Activated CD4-positive, alpha-beta T cell treated with anti-CD3 and anti-CD28 coated beads, Interleukin-2, amount 50 U/mL, for 16 hours (primary cell): ENCODE measurements at regions not wholly inside any gene's neighbourhood (a gene's known extent, or its start where the extent isn't known, plus 50 kb on each side); places are given as distances from the start of the nearest gene placed in this dataset.
A peak's percentile ranks its signal among the peaks of the same experiment; 100 is the strongest.

Experiments used
- DNase-seq: peaks from one replicate; pipeline ENCODE4 v3.0.0-alpha.2; 2020

DNA sequence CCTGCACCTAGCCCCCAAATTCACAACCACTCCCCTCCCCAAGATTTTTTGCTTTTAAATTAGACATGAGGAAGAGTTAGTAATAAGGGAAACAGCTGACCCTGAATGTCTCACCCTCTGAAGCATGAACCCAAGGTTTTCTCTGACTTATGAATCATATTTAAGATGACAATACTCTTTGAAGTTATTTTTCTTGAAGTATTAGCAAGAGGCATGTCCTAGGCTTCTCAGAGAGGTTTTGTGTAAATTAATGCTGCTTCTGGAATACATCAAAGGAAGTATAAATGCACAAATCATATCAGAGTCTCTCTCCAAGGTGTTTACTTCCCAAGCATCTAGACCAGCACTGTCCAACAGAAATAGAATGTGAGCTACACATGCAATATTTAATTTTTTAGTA, 408.1 kb upstream of the MARCKS start:
- DNase-seq, result no peak

DNA sequence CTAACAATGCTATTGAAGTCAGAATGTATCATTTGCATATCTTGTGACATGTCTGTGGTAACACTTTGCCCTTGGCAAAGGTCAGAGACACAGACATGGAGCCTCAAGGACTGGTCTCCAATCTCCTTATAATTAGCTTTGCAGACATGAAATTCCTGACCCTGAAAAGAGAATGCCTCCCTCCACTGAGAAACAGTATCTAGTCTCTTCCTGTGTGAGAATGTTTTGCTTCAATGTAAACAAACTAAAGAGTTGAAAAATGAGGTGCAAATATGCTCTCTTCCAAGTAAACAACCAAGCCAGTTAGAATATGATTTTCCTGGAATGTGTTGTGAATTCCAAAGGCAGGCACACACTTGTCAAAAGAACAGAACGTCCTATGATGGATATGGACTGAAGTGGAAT, 407.1 kb upstream of the MARCKS start:
- DNase-seq, result no peak

DNA sequence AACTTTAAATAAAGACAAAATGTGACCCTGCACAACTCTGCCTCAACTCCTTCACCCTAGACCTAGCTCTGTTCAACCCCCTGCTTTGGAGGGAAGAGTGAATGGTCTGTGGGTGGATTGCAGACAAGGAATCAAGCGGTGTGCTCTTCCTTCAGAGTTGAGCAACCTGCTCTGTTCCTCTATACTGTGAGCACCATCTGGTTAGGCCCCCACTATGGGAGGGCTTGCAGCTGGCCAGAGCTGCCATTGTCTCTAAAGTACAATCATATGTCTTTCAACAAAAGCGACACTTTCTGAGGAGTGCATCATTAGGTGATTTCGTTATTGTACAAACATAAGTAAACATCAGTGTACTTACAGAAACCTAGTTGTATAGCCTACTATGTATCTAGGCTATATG, 406.1 kb upstream of the MARCKS start:
- no peak for DNase-seq

DNA sequence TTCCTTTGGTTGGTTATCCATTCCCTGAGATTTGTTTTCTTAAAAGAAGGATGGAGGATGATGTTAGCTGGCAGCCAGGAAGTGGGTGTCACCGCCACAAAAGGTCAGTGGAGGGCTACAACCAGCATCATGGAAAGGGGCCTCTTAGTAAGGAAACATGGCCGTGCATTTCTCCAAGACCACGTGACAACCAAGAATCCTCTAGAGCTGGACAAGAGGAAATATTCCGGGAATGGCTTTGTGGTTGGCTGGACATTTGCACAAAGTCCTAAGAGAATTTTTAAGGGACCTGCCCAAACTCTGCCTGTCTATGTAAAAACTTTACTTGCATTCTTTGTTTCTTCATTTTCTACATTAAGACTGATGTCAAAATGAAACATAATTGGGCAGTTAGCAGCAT, 399.9 kb upstream of the MARCKS start:
- no peak for DNase-seq

DNA sequence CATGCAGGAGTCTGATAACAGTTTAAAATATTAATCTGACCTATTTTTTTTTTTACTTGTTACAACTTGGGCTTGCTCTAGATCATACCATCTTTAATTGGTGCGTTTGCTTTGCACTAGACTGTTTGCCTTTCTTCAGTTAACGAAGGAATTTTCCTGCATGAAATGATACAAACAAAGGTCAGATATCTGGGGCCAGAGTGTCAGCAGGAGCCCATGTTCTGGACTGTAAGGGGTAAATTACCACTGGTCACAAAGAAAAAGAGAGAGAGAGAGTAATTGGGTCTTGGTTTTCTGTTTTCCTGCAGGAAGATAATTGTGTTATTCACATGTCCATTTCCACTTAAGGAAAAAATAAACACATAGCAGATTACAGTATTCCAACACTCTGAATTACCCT, 399.4 kb upstream of the MARCKS start:
- DNase-seq, result no peak

DNA sequence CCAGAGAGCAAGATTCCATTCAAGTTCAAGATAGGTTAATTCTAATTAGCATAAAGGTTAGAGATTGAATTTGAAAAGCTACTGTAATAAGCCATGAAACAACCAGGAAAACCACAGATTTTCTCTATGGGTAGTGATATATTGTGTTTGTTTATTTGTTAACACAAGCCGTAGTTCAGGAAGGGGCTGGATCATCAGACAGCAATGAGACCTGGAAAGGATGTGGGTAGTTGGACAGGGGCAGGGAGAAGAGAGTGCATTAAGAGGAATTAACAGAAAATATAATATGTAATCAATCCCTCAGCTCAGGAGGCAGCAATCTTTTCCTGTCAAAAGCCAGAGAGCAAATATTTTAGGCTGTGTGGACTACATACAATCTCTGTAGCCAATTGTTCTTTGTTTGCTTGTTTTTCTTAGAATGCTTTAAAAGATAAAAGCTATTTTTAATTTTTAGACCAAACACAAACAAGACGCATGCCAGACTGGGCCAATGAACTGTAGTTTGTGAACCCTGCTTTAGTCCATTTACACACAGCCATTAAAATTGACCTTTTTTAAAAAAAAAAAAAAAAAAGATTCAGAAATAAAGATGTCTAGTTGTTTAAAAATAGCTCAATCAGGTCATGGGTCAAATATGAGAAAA, 398.7 kb upstream of the MARCKS start:
- no peak for DNase-seq

DNA sequence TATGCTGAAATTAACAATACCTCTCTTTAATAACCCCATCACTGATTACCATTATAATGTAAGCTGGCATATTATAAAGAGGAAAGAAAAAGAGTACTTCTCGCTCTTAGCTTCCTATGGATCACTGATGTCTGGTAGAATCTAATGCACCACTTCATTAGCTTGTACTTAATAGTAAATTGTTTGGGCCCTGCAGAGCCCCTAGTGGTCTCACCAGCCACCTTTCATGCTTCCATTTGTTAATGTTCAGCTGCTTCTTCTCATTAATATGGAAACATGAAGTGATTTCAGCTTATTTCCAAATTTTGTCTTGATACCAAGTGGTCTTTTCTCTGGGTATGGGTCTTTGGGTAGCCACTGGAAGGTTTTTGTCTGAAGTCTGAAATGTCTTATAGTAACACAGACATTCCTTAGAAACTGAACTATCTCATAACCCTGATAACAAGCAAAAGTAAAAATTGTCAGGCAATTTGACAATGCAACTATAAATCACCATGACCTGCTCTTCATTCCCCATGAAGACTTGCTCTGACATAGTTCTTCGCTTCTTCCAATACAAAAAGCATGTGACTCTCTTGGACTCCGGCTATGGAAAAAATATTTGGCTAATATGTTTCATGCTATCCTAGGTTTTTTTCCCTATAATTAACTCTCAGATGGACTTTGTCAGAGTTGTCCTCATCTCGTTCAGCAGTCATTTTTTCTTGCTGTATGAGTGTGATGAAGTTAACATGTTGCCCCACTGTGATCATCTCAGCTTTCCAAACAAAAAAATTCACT, 395.8 kb upstream of the MARCKS start:
- DNase-seq, result no peak

DNA sequence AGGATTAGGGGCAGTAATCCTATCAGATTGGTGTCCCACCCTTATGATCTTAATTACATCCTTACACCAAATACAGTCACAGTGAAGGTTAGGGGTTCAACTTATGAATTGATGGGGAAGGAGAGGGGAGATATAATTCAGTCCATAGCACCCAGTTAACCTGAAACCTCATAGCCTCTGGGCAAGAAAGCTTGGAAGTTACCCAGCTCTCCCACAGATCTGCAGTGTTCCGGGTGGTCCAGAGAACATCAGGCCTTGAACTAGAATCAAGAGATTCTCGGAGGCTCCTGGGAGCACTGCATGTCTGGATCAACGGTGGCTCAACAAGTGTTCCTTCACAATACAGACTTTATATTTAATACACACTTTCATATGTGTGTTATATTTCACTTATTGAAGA, 392.6 kb upstream of the MARCKS start:
- no peak for DNase-seq

DNA sequence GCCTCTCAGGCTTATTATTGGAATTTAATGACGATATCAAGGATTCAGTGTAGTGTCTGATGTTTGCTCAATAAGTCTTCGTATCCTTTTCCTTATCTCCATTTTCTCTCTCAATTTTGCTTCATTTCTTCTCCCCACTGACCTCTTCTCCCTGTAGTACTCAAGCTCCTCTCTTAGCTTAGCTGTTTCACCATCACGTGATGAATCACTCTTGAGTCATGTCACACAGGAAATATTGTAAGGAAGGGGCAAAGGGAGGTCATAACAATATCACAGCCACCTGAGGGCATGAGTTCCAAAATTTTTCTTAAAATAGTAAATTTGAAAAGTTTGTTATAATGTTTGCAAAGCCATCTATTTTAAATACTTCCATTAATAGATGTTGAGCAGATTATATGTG, 392.2 kb upstream of the MARCKS start:
- DNase-seq, result peak; percentile 8

DNA sequence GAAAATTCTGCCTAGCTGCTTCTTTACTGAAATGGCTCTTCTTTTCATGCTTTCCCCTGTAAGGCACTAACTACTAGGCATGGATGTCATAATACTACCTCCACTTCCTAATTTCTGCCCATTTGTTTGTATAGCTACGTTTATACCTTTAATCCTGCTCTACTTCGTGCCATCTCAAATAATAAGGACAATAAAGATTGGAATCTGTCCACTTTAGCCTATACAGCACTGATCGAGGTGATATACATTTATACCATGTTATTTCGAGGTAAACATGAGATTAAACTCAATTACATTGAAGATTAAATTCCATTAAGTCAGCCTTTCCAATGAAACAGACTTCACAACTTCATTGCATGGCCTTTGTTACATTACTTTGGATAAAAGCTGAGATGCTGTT, 390.6 kb upstream of the MARCKS start:
- no peak for DNase-seq

DNA sequence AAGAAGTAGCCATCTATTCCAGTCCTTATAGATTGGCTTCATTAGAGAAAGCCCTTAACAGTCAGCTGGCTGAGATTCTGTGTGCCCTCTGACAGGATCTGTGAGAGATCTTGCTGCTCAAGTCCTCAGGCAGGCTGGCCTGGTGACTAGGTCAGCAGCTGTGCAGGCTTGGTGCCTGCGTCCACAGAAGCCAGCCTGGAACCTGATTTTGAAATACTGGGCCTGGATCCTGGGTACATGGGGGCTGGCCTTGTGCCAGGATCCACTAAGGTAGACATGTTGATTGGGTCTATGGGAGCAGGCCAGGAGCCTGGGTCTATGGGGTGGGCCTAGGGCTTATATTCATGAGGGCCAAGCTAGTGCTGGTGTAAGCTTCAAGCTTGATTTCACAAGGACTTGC, 381.8 kb upstream of the MARCKS start:
- DNase-seq, result no peak

DNA sequence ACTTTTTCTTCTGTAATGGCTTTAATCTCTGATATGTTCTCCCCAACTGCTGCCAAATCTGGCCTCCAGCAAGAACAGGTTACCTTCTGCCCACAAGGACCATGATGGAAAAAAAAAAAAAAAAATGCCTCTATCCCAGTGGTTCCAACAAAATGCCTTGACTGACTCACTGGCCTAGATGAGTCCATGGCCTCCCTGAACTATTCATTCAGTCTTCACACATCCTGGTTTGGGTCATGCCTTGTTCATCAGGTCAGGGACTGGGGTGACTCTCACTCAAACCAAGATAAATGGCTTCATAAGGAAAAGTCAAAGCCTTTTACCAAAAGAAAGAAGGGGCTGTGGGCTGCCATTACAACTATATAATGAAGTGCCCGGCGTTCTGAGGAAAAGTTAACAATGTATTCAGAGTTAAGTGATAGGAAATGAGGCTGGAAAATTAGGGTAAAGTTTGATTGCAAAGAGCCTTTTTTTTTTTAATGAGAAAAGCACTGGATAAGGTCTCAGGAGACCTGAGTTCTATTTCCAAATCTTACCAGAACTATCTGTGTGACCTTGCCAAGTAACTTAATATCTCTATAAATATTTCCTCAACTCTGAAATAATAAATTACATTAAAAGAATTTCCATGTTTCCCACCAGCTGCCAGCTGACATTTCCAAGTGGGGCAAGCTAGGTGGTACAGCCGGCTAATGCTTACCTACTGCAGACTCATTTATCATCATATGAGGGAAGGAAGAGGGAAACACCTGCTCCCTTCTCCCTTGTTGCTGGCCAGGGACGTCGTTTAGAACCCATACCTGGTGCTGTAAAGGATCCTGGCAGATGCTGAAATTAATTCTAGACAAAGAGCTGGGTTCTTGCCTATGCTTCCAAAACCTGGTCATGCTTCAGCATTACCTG, 380.0 kb upstream of the MARCKS start:
- no peak for DNase-seq

DNA sequence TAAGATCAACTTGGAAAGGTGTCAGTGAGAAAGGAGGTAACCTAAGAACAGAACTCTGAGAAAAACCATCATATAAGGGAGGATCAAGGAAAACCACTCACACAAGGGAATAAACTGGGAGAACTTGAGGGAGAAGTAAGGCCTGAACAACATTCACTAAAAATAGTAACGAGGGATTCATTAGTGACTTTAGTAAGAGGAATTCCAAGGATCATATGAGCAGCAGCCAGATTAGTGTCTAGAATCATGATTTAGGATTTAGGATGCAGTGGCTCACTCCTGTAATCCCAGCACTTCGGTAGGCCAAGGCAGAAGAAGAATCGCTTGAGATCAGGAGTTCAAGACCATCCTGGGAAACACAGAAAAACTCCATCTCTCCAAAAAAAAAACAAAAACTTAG, 376.5 kb upstream of the MARCKS start:
- DNase-seq, result no peak

DNA sequence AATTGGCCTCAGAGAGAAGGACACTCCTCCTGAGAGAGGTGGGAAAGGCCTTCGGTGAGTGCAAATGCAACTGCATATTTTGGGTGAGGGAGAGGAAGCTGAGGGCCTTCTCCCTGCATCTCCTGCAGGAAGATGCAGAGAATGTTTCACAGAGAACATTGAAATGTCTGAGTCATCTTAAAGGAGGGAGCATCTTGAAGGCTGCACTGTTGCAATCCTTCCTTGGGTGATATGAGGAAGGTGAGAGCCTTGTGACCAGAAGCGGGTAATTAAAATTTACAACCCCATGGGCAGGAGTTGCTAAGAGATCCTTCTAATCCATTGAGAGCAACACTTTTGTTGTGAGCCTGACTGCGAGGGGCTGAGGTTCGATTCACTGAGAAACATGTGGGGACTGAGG, 375.7 kb upstream of the MARCKS start:
- DNase-seq, result no peak

DNA sequence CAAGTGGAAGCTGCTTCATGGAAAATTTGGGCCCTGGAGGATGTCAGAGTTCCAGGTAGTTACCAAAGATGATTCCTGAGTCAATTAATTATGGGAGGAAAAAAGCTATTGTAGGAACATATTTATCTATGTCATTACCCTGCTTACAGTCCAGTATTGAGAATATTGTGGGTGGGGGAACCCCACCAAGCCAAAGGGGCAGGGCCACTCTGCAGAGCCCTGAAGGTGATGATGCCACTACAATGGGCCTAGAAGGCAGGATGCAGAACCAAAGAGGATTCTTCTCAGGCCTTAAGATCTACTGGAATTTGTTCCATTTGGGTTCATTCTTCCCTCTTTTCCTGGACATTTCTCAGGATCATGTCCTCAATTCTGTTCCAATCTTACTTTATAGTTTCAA, 375.2 kb upstream of the MARCKS start:
- no peak for DNase-seq

DNA sequence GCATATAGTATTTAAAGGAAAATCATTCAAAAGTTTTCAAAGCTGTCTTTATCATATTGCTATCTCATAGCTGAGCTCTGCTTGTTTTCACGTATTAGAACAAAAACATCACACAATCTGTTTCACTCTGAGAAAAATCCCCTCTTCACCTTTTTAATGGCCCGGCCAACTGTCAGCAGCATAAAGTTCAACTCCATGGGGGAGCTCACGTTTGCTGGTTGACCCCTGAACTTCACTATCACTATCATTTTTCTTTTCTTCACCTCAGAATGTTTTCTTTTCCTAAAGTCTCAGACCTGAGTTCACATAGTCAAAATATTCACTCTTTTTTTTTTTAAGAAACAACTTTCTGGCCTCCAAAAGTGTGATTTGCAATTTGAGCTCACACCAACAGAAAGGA, 374.4 kb upstream of the MARCKS start:
- no peak for DNase-seq

DNA sequence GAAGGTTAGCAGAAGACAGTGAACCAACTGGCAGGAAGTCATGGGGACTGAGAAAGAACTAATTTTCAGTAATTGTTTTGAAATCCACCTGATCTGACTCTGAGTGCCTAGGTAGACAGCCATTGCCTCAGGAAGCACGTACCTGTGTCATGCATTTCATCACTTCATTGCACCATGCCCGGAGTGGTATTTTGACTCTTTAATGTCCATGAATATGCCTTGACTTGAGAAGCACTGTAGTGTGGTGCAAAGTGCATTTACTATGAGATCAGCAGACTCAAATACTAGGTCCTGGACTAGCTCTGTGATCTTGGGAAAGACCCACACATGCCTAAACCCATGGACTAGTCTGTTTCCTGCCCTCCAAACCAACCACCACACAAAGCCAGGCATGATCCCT, 370.9 kb upstream of the MARCKS start:
- no peak for DNase-seq

DNA sequence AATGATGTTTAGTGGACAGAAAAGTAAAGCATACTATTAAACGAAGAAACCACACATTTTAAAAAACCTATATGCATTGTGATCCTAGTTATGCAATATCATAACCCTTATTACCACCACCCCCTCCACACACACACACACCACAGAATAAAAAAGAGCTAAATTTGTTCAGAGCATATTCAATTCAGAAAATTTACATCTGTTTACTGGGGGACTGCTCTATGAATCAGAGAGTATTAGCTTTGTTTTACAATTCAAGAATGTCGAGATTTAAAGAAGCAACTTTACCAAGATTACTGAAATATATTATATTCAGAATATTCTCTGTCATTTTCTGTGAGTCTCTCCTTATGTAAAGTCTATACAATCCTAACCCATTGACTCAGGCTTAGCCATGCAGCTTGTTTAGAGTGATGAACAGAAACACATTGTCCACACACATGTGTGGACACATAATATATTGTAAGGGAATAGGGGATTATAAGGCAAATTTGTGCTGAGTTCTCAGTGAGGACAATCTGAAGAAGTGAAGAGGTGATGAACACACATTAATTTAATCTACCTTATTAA, 369.6 kb upstream of the MARCKS start:
- no peak for DNase-seq

DNA sequence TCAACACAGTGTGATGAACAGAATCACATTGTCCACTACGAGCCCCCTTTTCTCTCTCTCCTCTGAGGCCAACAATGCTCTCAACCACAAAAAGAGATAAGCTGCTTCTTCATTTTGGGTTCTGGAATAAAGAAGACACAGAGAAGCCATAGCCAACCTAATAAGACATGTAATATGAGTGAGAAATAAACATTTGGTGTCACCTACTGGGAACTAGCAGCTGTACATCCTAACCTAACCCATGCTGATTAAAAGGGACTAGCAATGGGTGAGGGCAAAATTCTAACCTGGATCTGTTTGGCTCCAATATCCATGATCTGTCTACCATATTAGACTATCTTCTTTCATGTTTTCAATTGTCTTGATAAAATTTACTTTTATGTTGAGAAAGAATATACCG, 369.1 kb upstream of the MARCKS start:
- DNase-seq, result no peak

DNA sequence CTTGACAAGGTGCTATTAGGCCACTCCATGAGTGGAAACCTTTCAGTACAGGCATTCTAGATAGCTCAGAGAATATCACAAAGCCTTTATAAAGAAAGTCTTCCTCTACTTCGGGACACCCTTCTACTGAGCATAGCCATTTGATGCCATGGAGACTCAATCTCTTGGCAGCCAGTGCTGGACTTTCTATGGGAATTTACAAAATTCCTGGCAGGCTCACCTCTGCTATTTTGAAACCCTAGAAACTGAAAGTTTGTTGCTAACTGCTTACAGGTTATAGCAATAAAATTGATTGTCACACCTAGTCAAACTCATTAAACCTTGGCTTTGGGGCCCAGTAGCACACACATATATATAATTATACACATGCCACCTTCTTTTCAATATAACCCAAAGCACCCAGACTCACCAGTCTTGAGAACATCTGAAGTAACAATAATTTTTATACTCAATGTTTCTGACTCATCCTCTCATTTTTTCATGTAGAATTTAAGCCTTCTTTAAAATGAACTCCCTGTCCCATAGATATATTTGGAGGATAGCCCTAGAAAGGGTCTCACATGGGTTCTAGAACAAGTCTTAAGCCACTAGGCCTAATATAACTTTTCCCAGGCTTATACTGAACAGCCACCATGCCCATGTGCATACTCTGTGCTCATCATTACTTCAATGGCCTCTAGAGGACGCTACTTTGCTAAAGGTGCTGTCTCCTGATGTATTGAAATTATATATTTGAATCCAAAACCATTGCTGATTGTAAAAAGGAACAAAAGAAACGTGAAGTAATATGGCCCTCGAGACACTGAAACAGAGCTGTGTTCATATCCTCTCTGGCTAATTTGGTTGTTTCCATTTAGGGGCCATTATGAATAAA, 368.1 kb upstream of the MARCKS start:
- no peak for DNase-seq

DNA sequence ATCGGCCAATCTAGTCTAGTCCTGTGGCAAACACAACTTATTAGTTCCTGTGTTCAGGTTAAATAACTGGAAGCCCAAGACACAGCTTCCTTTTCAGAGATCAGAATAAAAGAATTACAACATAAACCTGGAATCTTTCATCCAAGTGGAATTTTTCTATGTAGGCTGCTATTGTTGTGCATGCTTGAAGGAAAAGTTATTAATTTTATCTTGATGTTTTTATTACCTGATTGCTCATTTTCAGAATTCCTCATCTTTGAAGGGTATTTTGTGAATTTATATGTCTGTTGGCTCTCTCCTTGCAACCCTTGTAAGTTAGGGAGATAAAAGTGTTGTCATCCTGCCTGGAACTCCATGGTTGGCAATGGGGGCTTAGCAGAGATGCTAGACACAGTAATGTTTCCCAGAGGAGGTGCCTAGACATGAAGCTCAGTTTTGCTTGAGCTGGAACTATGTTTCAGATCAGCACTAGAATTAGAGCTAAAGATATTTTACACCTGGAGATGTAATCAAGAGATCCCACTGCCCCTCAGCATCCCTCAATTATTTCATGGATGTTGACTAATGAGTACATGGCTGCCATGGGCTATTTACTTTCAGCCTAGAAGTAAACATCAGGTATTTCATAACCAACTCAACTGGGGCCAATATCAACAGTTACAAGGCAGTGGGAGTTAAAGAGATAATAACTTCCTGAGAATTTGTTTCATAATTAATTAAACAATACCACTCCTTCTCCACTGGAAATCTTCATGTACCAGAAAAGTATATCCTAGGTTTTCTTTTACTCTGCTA, 367.0 kb upstream of the MARCKS start:
- DNase-seq, result no peak

DNA sequence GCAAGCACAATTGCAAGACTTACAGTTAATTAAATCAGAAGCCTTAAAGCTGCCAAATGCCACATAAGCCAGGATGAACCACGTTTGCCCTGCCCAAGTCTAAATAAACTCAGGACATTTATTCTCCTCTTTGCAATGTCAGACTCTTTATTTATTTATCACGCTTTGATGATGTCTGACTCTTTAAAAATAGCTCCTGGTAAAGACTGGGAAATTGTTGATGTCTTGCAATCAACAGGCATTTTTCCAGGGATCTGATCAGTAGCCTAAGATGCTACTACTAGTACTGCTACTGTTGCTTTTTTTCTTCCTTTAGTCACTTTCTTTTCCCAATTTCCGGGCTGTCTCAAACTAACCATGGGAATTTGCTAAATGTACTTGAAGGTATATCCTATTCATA, 365.8 kb upstream of the MARCKS start:
- DNase-seq, result no peak
